ENCODE measurements at regions not wholly inside any gene's neighbourhood (a gene's known extent, or its start where the extent isn't known, plus 50 kb on each side); places are given as distances from the start of the nearest gene placed in this dataset.

DNA sequence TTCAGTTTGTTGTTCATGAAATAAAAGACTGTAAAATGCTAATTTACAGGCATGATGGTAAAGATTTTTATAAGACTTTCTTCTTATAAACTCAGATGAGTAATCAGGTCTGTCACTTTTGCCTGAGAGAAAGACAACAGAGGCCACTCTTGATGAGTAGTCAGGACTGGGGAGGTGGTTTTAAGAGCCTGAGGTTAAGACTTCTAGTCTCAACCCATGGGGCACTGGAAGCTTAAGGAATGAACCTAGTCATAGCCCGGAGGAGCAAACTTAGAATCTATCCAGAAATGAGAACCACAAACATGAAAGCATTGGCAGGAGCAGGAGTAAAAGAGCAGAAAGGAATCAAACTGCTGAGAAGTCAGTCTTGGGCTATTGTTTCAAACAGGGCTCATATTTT, 846.3 kb upstream of the ARPP21 start:
- Histone ChIP-seq H3K27ac (ENCODE audit: low read depth in 1 of 3, low read length in 2 of 3) (no peak overlapping the region), H3K4me1 (ENCODE audit: control insufficient read depth in 3 of 3, insufficient read depth in 2 of 3, low read depth in 1 of 3, low read length in 2 of 3) (no peaks in the 10 kb centered on the region), H3K36me3 (ENCODE audit: control insufficient read depth in 3 of 3, insufficient read depth in 2 of 3, low read depth in 1 of 3, low read length in 3 of 3) (no peaks in the 10 kb centered on the region), H3K27me3 (ENCODE audit: control insufficient read depth in 3 of 3, insufficient read depth in 3 of 3, low read length in 3 of 3) (no peaks in the 10 kb centered on the region), H3K4me3 (ENCODE audit: low read depth in 1 of 3, low read length in 3 of 3) (no peak overlapping the region), H3K9me3 (ENCODE audit: control insufficient read depth in 2 of 2, insufficient read depth in 1 of 2, low read depth in 1 of 2, low read length in 1 of 2) (no peaks in the 10 kb centered on the region)
- WGBS, 3 donors = 72 to 90% (median 89%) methylated on average over 1 of the region's 1 CpG
- no peak for FAIRE-seq
- DNase-seq = no peak

GRCh38 chr3:34807611-34808010, 831.7 kb upstream of the ARPP21 start:
- 88 to 100% (median 93%) methylated on average over 1 of the region's 1 CpG for WGBS, 3 donors
- FAIRE-seq (no peak), DNase-seq (no peak)
- H3K4me1 ChIP-seq (ENCODE audit: control insufficient read depth in 3 of 3, insufficient read depth in 2 of 3, low read depth in 1 of 3, low read length in 2 of 3) = no peaks in the 10 kb centered on the region
- no peak overlapping the region for H3K27ac ChIP-seq (ENCODE audit: low read depth in 1 of 3, low read length in 2 of 3)
- H3K27me3 ChIP-seq (ENCODE audit: control insufficient read depth in 3 of 3, insufficient read depth in 3 of 3, low read length in 3 of 3) = no peaks in the 10 kb centered on the region
- no peaks in the 10 kb centered on the region for H3K36me3 ChIP-seq (ENCODE audit: control insufficient read depth in 3 of 3, insufficient read depth in 2 of 3, low read depth in 1 of 3, low read length in 3 of 3)
- H3K4me3 ChIP-seq (ENCODE audit: low read depth in 1 of 3, low read length in 3 of 3) = no peak overlapping the region
- H3K9me3 ChIP-seq (ENCODE audit: control insufficient read depth in 2 of 2, insufficient read depth in 1 of 2, low read depth in 1 of 2, low read length in 1 of 2) = no peaks in the 10 kb centered on the region

DNA sequence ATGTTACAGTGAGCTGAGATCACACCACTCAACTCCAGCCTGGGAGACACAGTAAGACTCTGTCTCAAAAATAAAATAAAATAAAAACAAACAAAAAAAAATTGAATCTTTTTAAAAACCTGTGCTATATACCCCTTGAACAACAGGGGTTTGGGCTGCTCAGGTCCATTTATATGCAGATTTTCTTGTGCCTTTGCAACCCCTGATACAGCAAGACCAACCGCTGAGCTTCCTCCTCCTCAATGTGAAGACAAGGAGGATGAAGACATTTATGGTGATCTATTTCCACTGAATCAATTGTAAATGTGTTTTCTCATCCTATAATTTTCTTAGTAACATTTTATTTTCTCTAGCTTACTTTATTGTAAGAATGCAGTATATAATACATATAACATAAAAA, 831.0 kb upstream of the ARPP21 start:
- H3K27me3 ChIP-seq (ENCODE audit: control insufficient read depth in 3 of 3, insufficient read depth in 3 of 3, low read length in 3 of 3) = no peaks in the 10 kb centered on the region
- no peaks in the 10 kb centered on the region for H3K9me3 ChIP-seq (ENCODE audit: control insufficient read depth in 2 of 2, insufficient read depth in 1 of 2, low read depth in 1 of 2, low read length in 1 of 2)
- 87 to 97% (median 88%) methylated on average over 1 of the region's 1 CpG for WGBS, 3 donors
- DNase-seq = no peak
- no peaks in the 10 kb centered on the region for H3K4me1 ChIP-seq (ENCODE audit: control insufficient read depth in 3 of 3, insufficient read depth in 2 of 3, low read depth in 1 of 3, low read length in 2 of 3)
- no peak for FAIRE-seq
- no peak overlapping the region for H3K27ac ChIP-seq (ENCODE audit: low read depth in 1 of 3, low read length in 2 of 3)
- no peak overlapping the region for H3K4me3 ChIP-seq (ENCODE audit: low read depth in 1 of 3, low read length in 3 of 3)
- H3K36me3 ChIP-seq (ENCODE audit: control insufficient read depth in 3 of 3, insufficient read depth in 2 of 3, low read depth in 1 of 3, low read length in 3 of 3) = no peaks in the 10 kb centered on the region

DNA sequence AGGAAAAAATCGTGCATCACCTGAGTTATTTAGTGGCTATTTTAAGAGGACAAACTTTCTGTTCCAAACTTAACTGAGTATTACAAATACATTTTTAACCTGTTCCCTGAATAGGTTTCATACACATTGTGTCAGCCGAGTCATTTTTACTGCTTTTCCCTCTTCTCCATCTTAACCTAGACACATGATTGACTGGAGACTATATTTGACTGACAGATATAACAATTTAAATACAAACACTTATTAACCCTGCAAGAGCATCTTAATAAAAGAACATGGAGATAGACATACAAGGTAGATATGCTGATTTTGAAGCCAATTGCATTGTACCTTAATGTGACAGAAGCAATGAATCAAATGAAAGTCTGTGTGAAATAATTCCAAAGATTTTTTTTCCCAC, 810.5 kb upstream of the ARPP21 start:
- Histone ChIP-seq H3K27me3 (ENCODE audit: control insufficient read depth in 3 of 3, insufficient read depth in 3 of 3, low read length in 3 of 3) (no peaks in the 10 kb centered on the region), H3K27ac (ENCODE audit: low read depth in 1 of 3, low read length in 2 of 3) (no peak overlapping the region), H3K4me3 (ENCODE audit: low read depth in 1 of 3, low read length in 3 of 3) (no peak overlapping the region), H3K9me3 (ENCODE audit: control insufficient read depth in 2 of 2, insufficient read depth in 1 of 2, low read depth in 1 of 2, low read length in 1 of 2) (no peaks in the 10 kb centered on the region), H3K4me1 (ENCODE audit: control insufficient read depth in 3 of 3, insufficient read depth in 2 of 3, low read depth in 1 of 3, low read length in 2 of 3) (no peaks in the 10 kb centered on the region), H3K36me3 (ENCODE audit: control insufficient read depth in 3 of 3, insufficient read depth in 2 of 3, low read depth in 1 of 3, low read length in 3 of 3) (no peaks in the 10 kb centered on the region)
- WGBS, 3 donors = 79 to 85% (median 82%) methylated on average over 2 of the region's 2 CpGs
- DNase-seq = no peak
- FAIRE-seq = no peak

DNA sequence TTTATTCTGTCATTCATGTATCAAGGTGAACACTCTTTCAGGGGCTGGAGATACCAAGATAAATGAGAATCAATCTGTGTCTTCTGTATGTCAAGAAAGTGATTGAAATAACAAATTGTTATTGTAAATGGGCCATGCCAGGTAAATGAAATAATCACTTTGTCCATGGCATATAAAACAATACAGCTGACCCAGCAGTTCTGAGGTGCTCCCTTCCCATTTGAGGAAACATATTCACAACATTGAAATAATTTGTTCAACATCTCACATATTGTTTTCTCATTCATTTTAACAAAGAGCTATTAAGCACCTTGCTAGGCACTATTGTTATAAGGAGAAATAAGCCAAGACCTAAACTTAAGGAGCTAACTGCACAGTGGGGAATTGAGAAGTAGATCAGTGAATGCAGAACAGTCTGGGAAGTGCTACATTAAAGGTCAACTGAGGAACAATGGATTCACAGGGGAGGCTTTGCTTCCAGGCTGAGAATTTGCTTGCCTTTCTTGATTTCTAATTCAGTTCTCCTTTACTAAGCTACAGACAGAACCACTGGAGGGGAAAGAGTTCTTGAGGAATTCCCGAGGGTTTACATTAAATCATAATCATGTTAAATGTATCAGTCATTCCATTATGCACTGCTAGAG, 806.3 kb upstream of the ARPP21 start:
- Histone ChIP-seq H3K27me3 (ENCODE audit: control insufficient read depth in 3 of 3, insufficient read depth in 3 of 3, low read length in 3 of 3) (no peaks in the 10 kb centered on the region), H3K9me3 (ENCODE audit: control insufficient read depth in 2 of 2, insufficient read depth in 1 of 2, low read depth in 1 of 2, low read length in 1 of 2) (no peaks in the 10 kb centered on the region), H3K4me3 (ENCODE audit: low read depth in 1 of 3, low read length in 3 of 3) (no peak overlapping the region), H3K4me1 (ENCODE audit: control insufficient read depth in 3 of 3, insufficient read depth in 2 of 3, low read depth in 1 of 3, low read length in 2 of 3) (peaks cover 0 to 2% (median 0%) of the 10 kb centered on the region in 3 donors), H3K36me3 (ENCODE audit: control insufficient read depth in 3 of 3, insufficient read depth in 2 of 3, low read depth in 1 of 3, low read length in 3 of 3) (no peaks in the 10 kb centered on the region), H3K27ac (ENCODE audit: low read depth in 1 of 3, low read length in 2 of 3) (no peak overlapping the region)
- DNase-seq = no peak
- WGBS, 3 donors = 70 to 85% (median 71%) methylated on average over 1 of the region's 1 CpG
- no peak for FAIRE-seq

DNA sequence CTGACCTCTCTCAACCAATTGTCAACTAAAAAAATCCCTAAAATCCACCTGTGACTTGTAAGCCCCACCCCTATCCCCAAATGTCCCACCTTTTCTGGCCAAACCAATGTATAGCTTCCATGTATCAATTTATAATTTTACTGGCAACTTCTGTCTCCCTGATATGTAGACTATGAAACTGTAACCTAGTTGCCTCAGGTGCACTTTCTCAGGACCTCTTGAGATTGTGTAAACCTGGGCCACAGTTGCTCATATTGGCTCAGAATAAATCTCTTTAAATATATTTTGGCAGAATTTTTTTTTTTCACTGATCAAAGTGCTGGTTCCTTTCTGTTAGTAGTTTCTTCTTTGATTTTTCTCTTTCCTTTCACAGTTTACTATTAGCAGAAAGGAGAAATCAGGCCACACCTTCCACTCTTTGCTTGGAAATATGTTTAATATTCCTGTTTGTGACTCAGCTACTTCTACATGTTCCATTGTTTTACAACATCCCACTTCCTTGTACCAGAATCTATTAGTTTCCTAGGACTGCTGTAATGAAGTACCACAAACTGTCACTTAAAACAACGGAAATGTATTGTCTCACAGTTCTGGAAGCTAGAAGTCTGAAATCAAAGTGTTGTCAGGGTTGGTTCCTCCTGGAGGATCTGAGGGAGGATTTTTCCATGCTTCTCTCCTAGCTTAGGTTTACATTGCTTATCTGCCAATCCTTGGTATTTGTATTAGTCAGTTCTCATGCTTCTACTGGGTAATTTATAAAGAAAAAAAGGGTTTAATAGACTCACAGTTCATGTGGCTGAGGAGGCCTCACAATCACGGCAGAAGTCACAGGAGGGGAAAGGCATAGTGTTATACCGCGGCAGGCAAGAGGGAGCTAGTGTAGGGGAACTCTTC, 801.2 kb upstream of the ARPP21 start:
- WGBS, 3 donors = 32 to 73% (median 42%) methylated on average over 4 of the region's 4 CpGs
- Histone ChIP-seq H3K27ac (ENCODE audit: low read depth in 1 of 3, low read length in 2 of 3) (no peak overlapping the region), H3K4me3 (ENCODE audit: low read depth in 1 of 3, low read length in 3 of 3) (no peak overlapping the region), H3K27me3 (ENCODE audit: control insufficient read depth in 3 of 3, insufficient read depth in 3 of 3, low read length in 3 of 3) (no peaks in the 10 kb centered on the region), H3K36me3 (ENCODE audit: control insufficient read depth in 3 of 3, insufficient read depth in 2 of 3, low read depth in 1 of 3, low read length in 3 of 3) (no peaks in the 10 kb centered on the region), H3K9me3 (ENCODE audit: control insufficient read depth in 2 of 2, insufficient read depth in 1 of 2, low read depth in 1 of 2, low read length in 1 of 2) (no peaks in the 10 kb centered on the region), H3K4me1 (ENCODE audit: control insufficient read depth in 3 of 3, insufficient read depth in 2 of 3, low read depth in 1 of 3, low read length in 2 of 3) (peaks cover 0 to 3% (median 2%) of the 10 kb centered on the region in 3 donors)
- no peak for FAIRE-seq
- peak in 1 of 2 donors; percentile 16 for DNase-seq

DNA sequence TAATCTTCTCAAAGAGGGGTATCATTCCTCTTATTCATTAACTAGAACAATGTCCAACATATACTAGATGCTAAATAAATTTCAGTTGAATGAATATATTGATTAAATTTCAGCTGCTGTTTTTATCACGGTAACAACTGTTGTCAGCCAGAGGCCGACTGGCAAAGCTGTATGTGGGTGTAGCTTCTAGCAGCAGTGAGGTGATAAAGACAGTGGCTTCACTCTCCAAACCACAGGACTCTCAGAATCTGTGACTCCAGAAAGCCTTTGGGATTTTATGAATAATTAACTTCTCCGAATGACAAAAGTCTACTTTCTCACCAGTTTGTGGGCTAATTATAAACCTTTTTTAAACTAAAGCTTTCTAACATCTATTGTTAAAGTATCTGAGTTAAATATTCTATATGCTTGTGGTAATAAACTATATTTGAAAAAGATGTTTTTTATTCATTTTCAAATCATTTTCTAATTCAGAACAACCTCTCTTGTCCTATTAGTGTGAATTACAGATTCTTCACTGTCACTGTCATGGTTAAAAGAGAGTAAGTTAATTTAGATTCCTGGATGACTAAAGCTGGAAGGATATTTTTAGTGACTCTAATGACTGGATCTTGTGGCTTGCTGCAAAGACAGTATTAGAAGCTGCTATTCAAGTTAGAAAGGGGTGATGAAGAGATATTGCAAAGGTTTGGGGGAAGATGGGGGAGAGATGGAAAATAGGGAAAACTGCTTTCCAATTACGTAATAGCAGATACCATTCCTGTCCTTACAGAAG, 796.4 kb upstream of the ARPP21 start:
- H3K4me1 ChIP-seq (ENCODE audit: control insufficient read depth in 3 of 3, insufficient read depth in 2 of 3, low read depth in 1 of 3, low read length in 2 of 3) = peaks cover 0 to 3% (median 0%) of the 10 kb centered on the region in 3 donors
- no peaks in the 10 kb centered on the region for H3K9me3 ChIP-seq (ENCODE audit: control insufficient read depth in 2 of 2, insufficient read depth in 1 of 2, low read depth in 1 of 2, low read length in 1 of 2)
- WGBS, 3 donors = 39 to 61% (median 60%) methylated on average over 4 of the region's 4 CpGs
- DNase-seq (no peak), FAIRE-seq (no peak)
- no peak overlapping the region for H3K27ac ChIP-seq (ENCODE audit: low read depth in 1 of 3, low read length in 2 of 3)
- no peaks in the 10 kb centered on the region for H3K27me3 ChIP-seq (ENCODE audit: control insufficient read depth in 3 of 3, insufficient read depth in 3 of 3, low read length in 3 of 3)
- no peak overlapping the region for H3K4me3 ChIP-seq (ENCODE audit: low read depth in 1 of 3, low read length in 3 of 3)
- H3K36me3 ChIP-seq (ENCODE audit: control insufficient read depth in 3 of 3, insufficient read depth in 2 of 3, low read depth in 1 of 3, low read length in 3 of 3) = no peaks in the 10 kb centered on the region

- DNase-seq (no peak), FAIRE-seq (no peak)
- no peaks in the 10 kb centered on the region for H3K4me1 ChIP-seq (ENCODE audit: control insufficient read depth in 3 of 3, insufficient read depth in 2 of 3, low read depth in 1 of 3, low read length in 2 of 3)
- no peaks in the 10 kb centered on the region for H3K27me3 ChIP-seq (ENCODE audit: control insufficient read depth in 3 of 3, insufficient read depth in 3 of 3, low read length in 3 of 3)
- no peak overlapping the region for H3K27ac ChIP-seq (ENCODE audit: low read depth in 1 of 3, low read length in 2 of 3)
- no peak overlapping the region for H3K4me3 ChIP-seq (ENCODE audit: low read depth in 1 of 3, low read length in 3 of 3)
- no peaks in the 10 kb centered on the region for H3K9me3 ChIP-seq (ENCODE audit: control insufficient read depth in 2 of 2, insufficient read depth in 1 of 2, low read depth in 1 of 2, low read length in 1 of 2)
- H3K36me3 ChIP-seq (ENCODE audit: control insufficient read depth in 3 of 3, insufficient read depth in 2 of 3, low read depth in 1 of 3, low read length in 3 of 3) = no peaks in the 10 kb centered on the region
- 48 to 60% (median 55%) methylated on average over 2 of the region's 2 CpGs for WGBS, 3 donors
These were observed 795.1 kb upstream of the ARPP21 start for GRCh38 chr3:34844323-34844620.

All from small intestine (tissue), 7 donors.